Ishikawa (cell line): ENCODE measurements at regions not wholly inside any gene's neighbourhood (a gene's known extent, or its start where the extent isn't known, plus 50 kb on each side); places are given as distances from the start of the nearest gene placed in this dataset.

ENCODE experiments used
- MAX ChIP-seq: IDR thresholded peaks from 2 replicates; pipeline ENCODE4 v1.6.1; 2012
- RAD21 ChIP-seq: IDR thresholded peaks from 2 replicates; pipeline ENCODE4 v1.6.1; 2012; ENCODE audit warnings: low read depth
- REST ChIP-seq: IDR thresholded peaks from 2 replicates; pipeline ENCODE4 v1.6.1; 2012; ENCODE audit warnings: low read depth, mild to moderate bottlenecking

GRCh38 chr15:38885471-38885952 lies 320.9 kb upstream of the RASGRP1 start:
- no peak for TF ChIP-seq REST
- no peak for TF ChIP-seq MAX
- TF ChIP-seq RAD21 = no peak
